HepG2 (cell line): ENCODE measurements at regions not wholly inside any gene's neighbourhood (a gene's known extent, or its start where the extent isn't known, plus 50 kb on each side); places are given as distances from the start of the nearest gene placed in this dataset.

Experiments
- ATAC-seq: fragments of 200-7000 bp; cut with Tn5 transposase; 3 replicates; pipeline ENCODE4 v1.9.1; 2020; ENCODE audit warnings: mild to moderate bottlenecking, moderate library complexity
- BruUV-seq: library from RNA; stranded (reverse); fragments of 400-500 nt; replicated peaks from 2 replicates; lab custom pipeline; 2021; lab: Mats Ljungman, UMichigan
- CTCF ChIA-PET: fragments of 300-600 bp; formaldehyde crosslinking; extraction: SDS; loops from one replicate; lab custom pipeline; 2021; ENCODE audit warnings: low total read pairs, inconsistent platforms, low intra/inter-chr PET ratio; lab: Yijun Ruan, JAX
- POLR2A ChIA-PET: fragments of 350-600 bp; sonication (Branson Sonifier 250); formaldehyde crosslinking; loops from one replicate; lab custom pipeline; 2020; ENCODE audit warnings: antibody characterized with exemption, inconsistent platforms; lab: Yijun Ruan, JAX
- DNase-seq: peaks from one replicate; pipeline ENCODE4 v3.0.0-alpha.2; 2015; ENCODE audit warnings: low spot score
- FAIRE-seq: peaks from 3 replicates; lab custom pipeline; 2011; peaks lifted over from hg19 to GRCh38; lab: Jason Lieb, UNC
- H2AFZ ChIP-seq: one replicate; pipeline ENCODE4 v1.6.1; 2011; ENCODE audit warnings: low read length, inconsistent platforms
- H3K27ac ChIP-seq: fragments of 300-600 bp; 3 replicates; pipeline ENCODE4 v1.8.0; 2011; ENCODE audit warnings: mixed run types, mild to moderate bottlenecking, mixed read lengths, low read length, inconsistent platforms; ENCODE audit not compliant: insufficient read depth; ENCODE audit errors: extremely low read length
- H3K27me3 ChIP-seq, 2 experiments: fragments of 200-600 bp in 1 of 2; 2 replicates in 1 of 2; 3 replicates in 1 of 2; pipeline versions ENCODE4 v1.6.0 to v1.8.0; 2011; ENCODE audit warnings: low read length in 2 of 2, mild to moderate bottlenecking in 2 of 2, moderate library complexity in 2 of 2, inconsistent platforms in 1 of 2; ENCODE audit not compliant: insufficient read depth in 2 of 2, control insufficient read depth in 1 of 2
- H3K36me3 ChIP-seq, 2 experiments: fragments of 200-600 bp in 1 of 2; replicated peaks in 1 of 2; 2 replicates in 1 of 2; 3 replicates in 1 of 2; pipeline versions ENCODE4 v1.5.1 to v1.8.0; 2011; ENCODE audit warnings: low read length in 2 of 2, inconsistent platforms in 1 of 2; ENCODE audit not compliant: insufficient read depth in 2 of 2, control insufficient read depth in 1 of 2
- H3K4me1 ChIP-seq: 2 replicates; pipeline ENCODE4 v1.5.1; 2012; ENCODE audit warnings: low read length, inconsistent platforms; ENCODE audit not compliant: insufficient read depth
- H3K4me2 ChIP-seq: 2 replicates; pipeline ENCODE4 v1.6.0; 2011; ENCODE audit warnings: low read depth, low read length, inconsistent platforms
- H3K4me3 ChIP-seq, 3 experiments: fragments of 200-600 bp in 1 of 3; sonication (generic), shearing (Covaris generic) in 1 of 3; replicated peaks in 1 of 3; 2 replicates each; pipeline ENCODE4 v1.5.1; 2011 to 2016; ENCODE audit warnings: low read length in 3 of 3, inconsistent platforms in 2 of 3, low read depth in 2 of 3, mild to moderate bottlenecking in 2 of 3, control low read depth in 1 of 3, mixed read lengths in 1 of 3; ENCODE audit not compliant: insufficient read depth in 1 of 3
- H3K79me2 ChIP-seq: one replicate; pipeline ENCODE4 v1.6.1; 2011; ENCODE audit warnings: low read length, inconsistent platforms; ENCODE audit not compliant: insufficient read depth
- H3K9ac ChIP-seq: 2 replicates; pipeline ENCODE4 v1.6.0; 2011; ENCODE audit warnings: mild to moderate bottlenecking, low read depth, low read length, inconsistent platforms; ENCODE audit not compliant: insufficient read depth
- H3K9me3 ChIP-seq: 2 replicates; pipeline ENCODE4 v1.5.1; 2012; ENCODE audit warnings: mild to moderate bottlenecking, low read length
- H4K20me1 ChIP-seq: 2 replicates; pipeline ENCODE4 v1.6.0; 2011; ENCODE audit warnings: inconsistent platforms, mild to moderate bottlenecking, low read length, moderate library complexity; ENCODE audit not compliant: insufficient read depth
- ARNTL ChIP-seq: sonication (generic); formaldehyde crosslinking; IDR thresholded peaks from 2 replicates; pipeline ENCODE4 v1.4.0; 2020; ENCODE audit warnings: mild to moderate bottlenecking, missing genetic modification reagents
- FOSL2 ChIP-seq: sonication (generic); formaldehyde crosslinking; IDR thresholded peaks from 2 replicates; pipeline ENCODE4 v1.4.0; 2020; ENCODE audit warnings: missing genetic modification reagents
- KAT8 ChIP-seq: IDR thresholded peaks from 2 replicates; pipeline ENCODE4 v1.6.1; 2016; ENCODE audit warnings: missing genetic modification reagents, missing compliant biosample characterization
- KDM3A ChIP-seq: IDR thresholded peaks from 2 replicates; pipeline ENCODE4 v1.6.1; 2018; ENCODE audit warnings: low read depth, missing compliant biosample characterization
- MZF1 ChIP-seq: sonication (generic); formaldehyde crosslinking; IDR thresholded peaks from 2 replicates; pipeline ENCODE4 v1.8.1; 2023; ENCODE audit warnings: mild to moderate bottlenecking, missing genetic modification reagents, borderline replicate concordance
- RARA ChIP-seq: IDR thresholded peaks from 2 replicates; pipeline ENCODE4 v1.6.1; 2016; ENCODE audit warnings: missing genetic modification reagents, missing compliant biosample characterization
- RBFOX2 ChIP-seq: fragments of 200-400 bp; formaldehyde crosslinking; IDR thresholded peaks from 2 replicates; pipeline ENCODE4 v1.6.1; 2017; ENCODE audit warnings: low read depth, mild to moderate bottlenecking, low read length
- RFX5 ChIP-seq: IDR thresholded peaks from 2 replicates; pipeline ENCODE4 v1.6.1; 2011; ENCODE audit warnings: low read depth, low read length, improper control_type of control experiment
- RFXANK ChIP-seq: IDR thresholded peaks from 2 replicates; pipeline ENCODE4 v1.6.1; 2016
- SKI ChIP-seq: fragments of 450-650 bp; IDR thresholded peaks from one replicate; pipeline ENCODE4 v1.6.1; 2018; ENCODE audit warnings: mild to moderate bottlenecking; ENCODE audit not compliant: partially characterized antibody
- SP140L ChIP-seq: sonication (generic); formaldehyde crosslinking; IDR thresholded peaks from 2 replicates; pipeline ENCODE4 v1.4.0; 2020; ENCODE audit warnings: missing genetic modification reagents, borderline replicate concordance
- ZFP36L1 ChIP-seq: sonication (generic); formaldehyde crosslinking; IDR thresholded peaks from 2 replicates; pipeline ENCODE4 v1.8.0; 2022; ENCODE audit warnings: mild to moderate bottlenecking, missing genetic modification reagents, moderate library complexity
- ZMAT3 ChIP-seq: sonication (generic); formaldehyde crosslinking; conservative IDR thresholded peaks from 2 replicates; pipeline ENCODE4 v1.7.0; 2021; ENCODE audit warnings: missing genetic modification reagents
- ZNF20 ChIP-seq: sonication (generic); formaldehyde crosslinking; IDR thresholded peaks from 2 replicates; pipeline ENCODE4 v1.4.0; 2020; ENCODE audit warnings: mild to moderate bottlenecking, moderate library complexity, missing genetic modification reagents
- ZNF235 ChIP-seq: sonication (generic); formaldehyde crosslinking; IDR thresholded peaks from 2 replicates; pipeline ENCODE4 v1.8.1; 2023; ENCODE audit warnings: mild to moderate bottlenecking, missing genetic modification reagents, borderline replicate concordance
- WGBS: methylation state at CpG from one replicate; pipeline ENCODE4 v1.1.6; 2017; ENCODE audit warnings: low lambda C conversion rate; 5-methylcytosine and 5-hydroxymethylcytosine counted together
- in situ Hi-C: cut with HindIII; loops from 2 replicates; pipeline ENCODE4 v1.10.0; 2017; ENCODE audit warnings: low pct_unique_long_range_greater_than_20kb; ENCODE audit not compliant: extremely low pct_ligation_motif_present
- intact Hi-C: fragments of 100-400 bp; cut with micrococcal nuclease; formaldehyde crosslinking; loops from one replicate; pipeline ENCODE4 v1.10.0; 2022; ENCODE audit not compliant: unreplicated experiment
- TF ChIP-seq, protein P1 (sequence below): sonication (generic); formaldehyde crosslinking; IDR thresholded peaks from 2 replicates; pipeline ENCODE4 v1.5.1; 2020; ENCODE audit warnings: missing genetic modification reagents, mild to moderate bottlenecking, borderline replicate concordance
- TF ChIP-seq, protein P2 (sequence below): sonication (generic); formaldehyde crosslinking; IDR thresholded peaks from 2 replicates; pipeline ENCODE4 v1.4.0; 2020; ENCODE audit warnings: mild to moderate bottlenecking, missing genetic modification reagents

DNA sequence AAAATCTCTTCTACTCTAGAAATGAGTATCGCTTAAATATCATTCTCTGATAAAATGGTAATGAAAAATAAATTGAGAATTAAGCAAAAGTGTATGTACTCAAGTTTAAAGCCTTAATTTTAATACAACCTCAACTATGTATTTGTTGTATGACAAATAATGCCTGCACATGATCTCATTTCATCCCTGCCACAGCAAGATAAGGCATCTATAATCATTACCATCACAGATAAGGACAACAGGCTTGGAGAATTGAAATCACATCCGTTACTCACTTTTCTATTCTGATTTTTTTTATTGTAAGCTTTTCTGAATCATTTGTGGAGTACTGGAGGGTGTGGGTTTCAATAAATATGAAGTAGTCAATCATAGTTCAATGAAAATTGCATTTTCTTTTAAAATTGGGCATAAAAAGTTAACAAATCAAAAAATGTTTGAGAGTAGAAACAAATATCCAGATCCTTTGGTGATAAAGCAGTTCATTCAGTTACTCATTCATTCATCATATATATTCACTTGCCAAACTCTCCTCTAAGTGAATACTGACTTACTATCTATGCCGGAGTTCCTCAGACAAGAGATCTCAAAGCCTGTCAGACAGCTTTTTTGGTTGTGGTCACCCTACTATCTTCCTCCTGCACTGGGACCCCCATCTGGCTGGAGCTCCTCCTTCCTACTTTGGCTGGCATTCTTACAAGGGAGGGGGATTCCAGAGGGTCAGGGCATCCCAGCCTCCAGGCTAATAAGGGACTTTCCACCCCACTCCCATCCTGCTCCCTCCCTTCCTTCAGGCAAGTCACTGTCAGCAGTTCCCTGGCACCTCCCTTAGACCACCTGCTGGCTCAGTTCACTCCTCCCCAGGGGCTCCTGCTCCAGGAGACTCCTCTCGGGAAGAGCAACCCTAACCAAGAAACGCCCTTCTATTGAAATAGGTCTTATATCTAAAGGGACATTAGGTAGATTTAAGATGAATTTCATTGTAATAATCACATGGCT, 118.6 kb downstream of the OGFRL1 start:
- Histone ChIP-seq H3K27ac (no peak overlapping the region), H3K27me3 (no peaks in the 10 kb centered on the region; a peak in 1 of 5 replicates), H2AFZ (no peak overlapping the region), H3K36me3 (no peaks in the 10 kb centered on the region), H3K4me1 (peaks cover 24% of the 10 kb centered on the region), H3K9me3 (no peaks in the 10 kb centered on the region), H3K4me3 (no peak overlapping the region), H3K9ac (no peak overlapping the region), H4K20me1 (no peaks in the 10 kb centered on the region), H3K4me2 (no peak overlapping the region), H3K79me2 (no peaks in the 10 kb centered on the region)
- FAIRE-seq (no peak), ATAC-seq (no peak), DNase-seq (no peak)
- no peak for TF ChIP-seq ZNF235
- no peak for TF ChIP-seq SP140L (CRISPR knock-in tag)
- no peak for TF ChIP-seq RARA (CRISPR knock-in tag)
- no peak for TF ChIP-seq ZNF20 (CRISPR knock-in tag)
- no peak for TF ChIP-seq KAT8 (CRISPR knock-in tag)
- no peak for TF ChIP-seq RFXANK
- no peak for TF ChIP-seq MZF1 (CRISPR knock-in tag)
- no peak for TF ChIP-seq ZMAT3 (CRISPR knock-in tag)
- TF ChIP-seq RFX5: no peak
- TF ChIP-seq SKI: no peak
- no peak for TF ChIP-seq KDM3A
- TF ChIP-seq, protein P1, sequence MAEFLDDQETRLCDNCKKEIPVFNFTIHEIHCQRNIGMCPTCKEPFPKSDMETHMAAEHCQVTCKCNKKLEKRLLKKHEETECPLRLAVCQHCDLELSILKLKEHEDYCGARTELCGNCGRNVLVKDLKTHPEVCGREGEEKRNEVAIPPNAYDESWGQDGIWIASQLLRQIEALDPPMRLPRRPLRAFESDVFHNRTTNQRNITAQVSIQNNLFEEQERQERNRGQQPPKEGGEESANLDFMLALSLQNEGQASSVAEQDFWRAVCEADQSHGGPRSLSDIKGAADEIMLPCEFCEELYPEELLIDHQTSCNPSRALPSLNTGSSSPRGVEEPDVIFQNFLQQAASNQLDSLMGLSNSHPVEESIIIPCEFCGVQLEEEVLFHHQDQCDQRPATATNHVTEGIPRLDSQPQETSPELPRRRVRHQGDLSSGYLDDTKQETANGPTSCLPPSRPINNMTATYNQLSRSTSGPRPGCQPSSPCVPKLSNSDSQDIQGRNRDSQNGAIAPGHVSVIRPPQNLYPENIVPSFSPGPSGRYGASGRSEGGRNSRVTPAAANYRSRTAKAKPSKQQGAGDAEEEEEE (CRISPR knock-in tag): no peak
- TF ChIP-seq FOSL2: no peak
- TF ChIP-seq, protein P2, sequence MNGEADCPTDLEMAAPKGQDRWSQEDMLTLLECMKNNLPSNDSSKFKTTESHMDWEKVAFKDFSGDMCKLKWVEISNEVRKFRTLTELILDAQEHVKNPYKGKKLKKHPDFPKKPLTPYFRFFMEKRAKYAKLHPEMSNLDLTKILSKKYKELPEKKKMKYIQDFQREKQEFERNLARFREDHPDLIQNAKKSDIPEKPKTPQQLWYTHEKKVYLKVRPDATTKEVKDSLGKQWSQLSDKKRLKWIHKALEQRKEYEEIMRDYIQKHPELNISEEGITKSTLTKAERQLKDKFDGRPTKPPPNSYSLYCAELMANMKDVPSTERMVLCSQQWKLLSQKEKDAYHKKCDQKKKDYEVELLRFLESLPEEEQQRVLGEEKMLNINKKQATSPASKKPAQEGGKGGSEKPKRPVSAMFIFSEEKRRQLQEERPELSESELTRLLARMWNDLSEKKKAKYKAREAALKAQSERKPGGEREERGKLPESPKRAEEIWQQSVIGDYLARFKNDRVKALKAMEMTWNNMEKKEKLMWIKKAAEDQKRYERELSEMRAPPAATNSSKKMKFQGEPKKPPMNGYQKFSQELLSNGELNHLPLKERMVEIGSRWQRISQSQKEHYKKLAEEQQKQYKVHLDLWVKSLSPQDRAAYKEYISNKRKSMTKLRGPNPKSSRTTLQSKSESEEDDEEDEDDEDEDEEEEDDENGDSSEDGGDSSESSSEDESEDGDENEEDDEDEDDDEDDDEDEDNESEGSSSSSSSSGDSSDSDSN (CRISPR knock-in tag): no peak
- no peak for TF ChIP-seq RBFOX2
- no peak for TF ChIP-seq ZFP36L1 (CRISPR knock-in tag)
- TF ChIP-seq ARNTL: no peak
- ChIA-PET CTCF (no interaction called here), POLR2A (no interaction called here)
- 38% methylated on average over 5 of the region's 5 CpGs for WGBS
- in situ Hi-C loops: no loop called here
- intact Hi-C loops: loop anchor here (1.0 kb wide), 1 partner anchor 47 kb away; no protein-coding TSS in a partner anchor
- no TSS peak for BruUV-seq
